GM21526 (cell line): ENCODE measurements at regions not wholly inside any gene's neighbourhood (a gene's known extent, or its start where the extent isn't known, plus 50 kb on each side); places are given as distances from the start of the nearest gene placed in this dataset.
A peak's percentile ranks its signal among the peaks of the same experiment; 100 is the strongest.
"Not testable (repeated sequence)": the region's sequence is repeated elsewhere in the genome, so short reads cannot be mapped to it uniquely, and the experiment has no call there.

Source experiments
- ATAC-seq: cut with Tn5 transposase; IDR thresholded peaks from one replicate; pipeline ENCODE4 v1.9.1; 2021; ENCODE audit warnings: moderate library complexity; ENCODE audit not compliant: unreplicated experiment, low FRiP score

DNA sequence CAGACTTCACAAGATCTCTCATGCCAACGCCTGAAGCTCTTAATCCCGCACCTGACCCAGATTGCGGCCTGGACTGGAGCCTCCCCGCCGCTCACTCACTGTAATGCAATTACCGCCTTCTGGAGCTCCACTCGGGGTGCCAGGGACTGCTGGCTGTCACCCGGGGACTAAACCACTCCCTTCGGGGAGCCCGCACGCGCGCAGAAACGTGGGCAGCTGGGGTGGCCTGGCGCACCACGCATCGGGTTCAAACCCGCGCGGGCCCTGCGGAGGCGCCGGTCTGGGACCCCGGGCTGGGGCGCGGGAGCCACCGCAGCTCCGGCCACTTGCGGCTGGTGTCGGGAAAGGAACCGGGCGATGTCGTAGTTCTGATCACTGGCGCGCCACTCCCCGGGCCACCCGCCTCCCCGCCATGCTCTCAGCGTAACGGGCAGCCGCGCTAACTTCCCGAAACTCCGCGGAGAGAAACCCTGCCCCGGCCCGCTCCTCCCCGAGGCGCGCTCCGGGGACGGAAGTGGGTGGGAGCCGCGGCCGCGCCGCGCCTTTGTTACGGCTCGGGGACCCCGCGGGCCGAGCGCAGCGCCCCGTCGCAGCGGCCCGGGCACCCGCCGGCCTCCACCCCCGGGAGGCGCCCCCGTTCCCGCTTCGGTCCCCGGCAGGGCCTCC lies 100.3 kb upstream of the SVIL start:
- peak; percentile 37 for ATAC-seq

DNA sequence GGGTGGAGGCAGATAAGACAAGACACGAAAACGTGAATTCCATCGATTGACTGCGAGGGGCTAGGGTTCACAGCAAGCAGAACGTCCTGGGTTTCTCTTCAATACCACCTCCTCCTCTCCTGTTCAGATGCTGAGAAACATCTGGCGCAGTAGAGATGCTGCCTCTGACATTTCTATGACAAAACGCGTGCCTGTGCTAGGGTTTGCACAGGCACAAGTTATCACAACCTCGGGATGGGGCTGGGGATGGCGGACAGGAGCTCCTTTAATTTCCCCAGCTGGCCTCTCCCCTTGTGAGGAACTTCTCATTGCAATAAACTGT lies 99.8 kb upstream of the SVIL start:
- no peak for ATAC-seq

GRCh38 chr10:29733323-29733722 lies 98.6 kb upstream of the SVIL start:
- no peak for ATAC-seq

DNA sequence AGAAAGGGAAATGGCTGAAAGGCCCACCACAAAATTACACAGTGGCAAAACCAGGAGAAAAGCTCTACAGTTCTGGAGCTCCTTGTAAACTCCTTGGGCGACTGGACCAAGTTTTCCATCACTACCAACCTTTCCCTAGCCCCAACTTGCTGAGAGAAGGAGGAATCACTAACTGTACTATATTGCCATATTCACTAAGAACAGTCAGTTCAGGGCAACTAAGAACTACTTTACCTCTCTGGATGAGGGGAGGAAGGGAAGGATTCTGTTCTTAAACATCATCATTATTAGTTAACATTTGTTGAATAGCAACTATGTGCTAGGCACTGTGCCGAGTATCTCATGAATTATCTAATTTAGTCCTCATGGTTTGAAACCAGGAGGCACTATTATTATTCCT lies 98.1 kb upstream of the SVIL start:
- ATAC-seq: no peak

DNA sequence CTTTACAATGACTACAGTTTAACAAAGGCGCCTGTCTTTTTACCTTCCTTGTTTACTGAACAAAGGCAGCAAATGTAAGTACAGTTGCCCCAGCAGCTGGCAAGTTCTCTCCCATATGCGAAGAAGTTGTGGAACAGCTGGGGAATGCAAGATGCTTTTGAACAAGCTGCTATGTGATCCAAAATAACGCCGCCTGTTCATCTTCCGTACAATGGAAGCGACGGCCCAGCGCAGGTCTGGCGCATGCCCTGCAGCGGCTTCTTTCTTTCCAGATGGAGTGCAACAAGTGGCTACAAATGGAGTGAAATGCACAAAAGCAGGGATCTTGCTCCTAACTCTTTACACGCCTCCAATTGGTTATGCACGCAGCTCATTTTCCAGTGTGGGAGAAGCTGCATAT lies 97.0 kb upstream of the SVIL start:
- ATAC-seq: no peak

- no peak for ATAC-seq
Measured at GRCh38 chr10:29730969-29731368, 96.2 kb upstream of the SVIL start.

GRCh38 chr10:29730458-29730857 lies 95.7 kb upstream of the SVIL start:
- no peak for ATAC-seq

DNA sequence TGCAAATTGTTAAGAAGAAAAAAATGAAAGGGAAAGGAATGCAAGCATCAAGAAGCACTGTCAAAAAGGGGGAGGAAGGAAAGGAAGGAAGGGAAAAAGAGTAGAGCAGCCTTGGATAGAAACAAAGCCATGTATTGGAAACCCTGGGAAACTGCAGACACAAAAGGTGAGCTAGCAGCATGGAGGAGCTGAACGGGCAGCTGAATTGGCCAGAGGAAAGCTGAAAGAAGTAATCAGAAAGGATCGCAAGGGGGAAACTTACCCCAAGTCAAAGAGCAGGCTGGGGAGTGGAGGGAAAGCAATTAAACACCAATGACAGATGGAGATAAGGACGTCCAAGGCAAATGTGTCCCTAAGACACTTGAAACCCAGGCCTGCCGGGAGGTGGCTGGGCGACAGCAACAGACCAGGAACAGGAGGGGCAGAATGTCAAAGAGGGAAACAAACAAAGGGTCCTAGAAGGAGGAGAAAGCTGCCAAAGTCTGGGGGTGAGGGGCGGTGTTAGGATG lies 93.8 kb upstream of the SVIL start:
- ATAC-seq: no peak

- not testable (repeated sequence) for ATAC-seq
Measured at GRCh38 chr10:29725927-29726326, 91.2 kb upstream of the SVIL start.

GRCh38 chr10:29725133-29725720 lies 90.5 kb upstream of the SVIL start:
- ATAC-seq: no peak

- no peak for ATAC-seq
Measured at GRCh38 chr10:29723726-29724125, 89.0 kb upstream of the SVIL start.

- ATAC-seq: no peak
Measured at GRCh38 chr10:29722777-29723176, 88.0 kb upstream of the SVIL start.

- ATAC-seq: no peak
Measured at GRCh38 chr10:29720149-29720548, 85.4 kb upstream of the SVIL start.

DNA sequence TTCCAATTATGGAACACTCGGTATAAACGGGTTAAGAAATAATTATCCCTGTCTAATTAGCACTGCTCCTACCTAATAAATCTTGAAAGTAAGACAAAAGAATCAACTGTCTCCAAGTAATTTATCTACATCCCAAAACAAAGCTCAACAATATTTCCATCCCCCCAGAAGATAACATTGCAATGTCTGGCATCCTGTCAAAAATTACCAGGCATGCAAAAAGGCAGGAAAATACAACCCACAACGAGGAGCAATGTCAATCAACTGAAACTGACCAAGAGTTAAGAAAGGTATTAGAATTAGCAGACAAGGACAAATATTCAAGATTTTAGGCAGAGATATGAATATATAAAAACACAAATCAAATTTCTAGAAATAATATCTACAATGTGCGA lies 84.5 kb upstream of the SVIL start:
- ATAC-seq: no peak

DNA sequence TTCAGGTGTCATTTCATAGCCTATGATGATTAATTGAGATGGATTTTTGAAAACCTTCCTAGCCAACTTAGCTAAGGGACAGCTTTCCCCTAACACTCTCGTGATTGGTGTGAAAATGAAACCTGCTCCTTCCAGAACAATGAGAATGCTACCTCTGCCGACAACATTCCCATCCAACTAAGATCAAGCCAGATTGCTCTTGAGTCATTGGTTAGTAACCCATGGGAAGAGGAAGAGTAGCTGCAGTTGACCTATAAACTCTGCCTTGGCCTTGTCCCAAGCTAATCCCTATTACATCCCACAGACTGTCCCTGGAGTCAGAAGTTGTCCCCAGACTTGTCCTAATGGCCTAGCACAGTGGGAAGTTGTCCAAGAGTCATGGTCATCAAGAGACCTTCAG lies 80.5 kb upstream of the SVIL start:
- ATAC-seq: no peak

DNA sequence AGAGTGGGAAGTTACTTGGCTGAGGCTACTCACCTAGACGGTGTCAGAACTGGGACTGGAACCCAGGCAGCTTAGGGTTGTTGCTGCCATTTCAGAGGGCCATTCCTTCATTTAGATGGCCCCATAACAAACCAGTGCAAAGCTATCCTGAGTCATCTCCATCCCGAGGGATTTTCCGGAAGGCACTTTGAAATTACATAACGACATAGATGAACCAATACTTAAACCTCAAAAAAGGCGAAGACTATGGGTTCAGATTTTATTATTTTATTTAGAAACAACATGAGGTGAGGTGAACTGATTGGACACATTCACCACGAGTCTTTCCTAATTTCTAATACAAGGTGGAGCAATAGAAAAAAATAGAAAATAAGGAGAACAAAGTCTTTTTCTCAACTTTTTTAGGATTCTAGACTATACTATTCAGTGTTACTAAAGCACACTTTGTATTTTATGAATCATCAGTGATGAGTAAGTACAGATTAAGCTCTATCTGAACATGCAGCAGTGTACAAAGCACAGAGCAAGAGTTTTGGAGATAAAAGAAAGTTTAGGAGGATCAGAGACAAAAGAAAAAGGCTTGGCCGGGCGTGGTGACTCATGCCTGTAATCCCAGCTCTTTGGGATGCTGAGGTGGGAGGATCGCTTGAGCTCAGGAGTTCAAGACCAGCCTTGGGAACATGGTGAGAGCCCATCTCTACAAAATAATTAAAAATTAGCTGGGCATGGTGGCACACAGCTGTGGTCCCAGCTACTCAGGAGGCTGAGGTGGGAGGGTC lies 79.5 kb upstream of the SVIL start:
- ATAC-seq: no peak

DNA sequence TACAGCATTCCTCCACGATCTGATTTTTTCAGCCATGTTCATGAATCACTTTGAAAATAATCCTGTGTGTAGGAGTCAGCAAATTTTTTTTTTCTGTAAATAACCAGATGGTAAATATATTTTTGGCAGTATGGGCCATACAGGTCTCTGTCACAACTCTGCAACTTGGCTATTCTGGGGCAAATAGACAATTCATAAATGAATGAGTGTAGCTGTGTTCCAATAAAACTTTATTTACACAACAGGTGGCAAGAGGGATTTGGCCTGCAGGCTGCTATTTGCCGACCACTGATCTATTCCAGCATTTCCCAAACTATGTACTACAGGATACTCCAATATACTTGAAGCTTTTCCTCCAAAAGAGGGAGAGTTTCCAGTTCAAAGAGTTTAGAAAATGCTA lies 78.7 kb upstream of the SVIL start:
- no peak for ATAC-seq

GRCh38 chr10:29712108-29712507 lies 77.3 kb upstream of the SVIL start:
- no peak for ATAC-seq

DNA sequence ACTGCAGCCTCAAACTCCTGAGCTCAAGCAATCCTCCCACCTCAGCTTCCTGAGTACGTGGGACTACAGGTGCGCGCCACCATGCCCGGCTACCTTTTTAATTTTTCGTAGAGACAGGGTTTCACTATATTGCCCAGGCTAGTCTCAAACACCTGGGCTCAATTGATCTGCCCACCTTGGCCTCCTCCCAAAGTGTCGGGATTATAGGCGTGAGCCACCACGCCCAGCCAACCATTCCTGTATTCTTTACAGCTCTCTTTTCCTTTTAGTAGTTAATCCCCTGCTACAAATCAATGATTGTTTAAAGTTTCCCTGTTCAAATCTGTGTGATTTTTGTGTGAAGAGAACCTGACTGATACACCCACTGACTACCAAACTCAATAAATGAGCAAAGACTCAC lies 75.4 kb upstream of the SVIL start:
- no peak for ATAC-seq

- ATAC-seq: no peak
Measured at GRCh38 chr10:29709484-29710002, 74.8 kb upstream of the SVIL start.

- ATAC-seq: no peak
Measured at GRCh38 chr10:29703271-29703670, 68.5 kb upstream of the SVIL start.
